GM21390 (cell line): ENCODE measurements at regions not wholly inside any gene's neighbourhood (a gene's known extent, or its start where the extent isn't known, plus 50 kb on each side); places are given as distances from the start of the nearest gene placed in this dataset.

ENCODE experiments used
- ATAC-seq: cut with Tn5 transposase; IDR thresholded peaks from one replicate; pipeline ENCODE4 v1.9.1; 2021; ENCODE audit not compliant: unreplicated experiment

DNA sequence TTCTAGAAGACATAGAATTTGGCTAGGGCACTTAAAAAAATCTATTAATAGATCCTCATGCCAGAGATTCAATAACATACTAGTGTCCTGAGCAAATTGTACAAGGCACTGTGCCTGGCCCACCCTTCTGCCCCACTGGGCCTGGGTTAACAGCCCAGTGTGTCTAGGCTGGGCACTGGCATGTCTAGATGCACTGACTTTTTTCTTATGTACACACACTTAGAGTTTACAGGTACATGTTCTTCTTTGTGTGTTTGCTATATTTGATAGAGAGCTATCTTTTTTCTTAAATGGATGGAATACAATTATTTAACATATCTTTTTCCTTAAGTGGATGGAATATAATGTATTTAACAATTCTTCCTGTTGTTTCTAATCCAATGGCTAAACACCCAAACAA is 241.5 kb downstream of the AUH start:
- ATAC-seq = no peak

DNA sequence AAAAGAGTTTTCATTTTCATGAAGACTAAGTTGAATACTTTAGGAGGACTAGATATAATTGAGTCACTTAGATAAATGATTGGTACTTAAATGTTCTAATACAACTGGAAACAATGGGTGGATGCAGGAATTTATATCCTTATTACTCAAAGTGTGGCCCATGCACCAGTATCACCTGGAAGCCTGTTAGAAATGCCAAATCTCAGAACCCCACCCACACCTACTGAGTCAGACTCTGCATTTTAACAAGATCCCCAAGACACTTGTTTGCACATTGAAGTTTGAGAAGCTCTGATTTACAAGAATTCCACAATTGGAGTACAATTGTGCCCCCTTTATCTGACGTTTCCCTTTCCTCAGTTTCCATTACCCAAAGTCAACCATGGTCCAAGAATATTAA is 239.0 kb downstream of the AUH start:
- no peak for ATAC-seq

DNA sequence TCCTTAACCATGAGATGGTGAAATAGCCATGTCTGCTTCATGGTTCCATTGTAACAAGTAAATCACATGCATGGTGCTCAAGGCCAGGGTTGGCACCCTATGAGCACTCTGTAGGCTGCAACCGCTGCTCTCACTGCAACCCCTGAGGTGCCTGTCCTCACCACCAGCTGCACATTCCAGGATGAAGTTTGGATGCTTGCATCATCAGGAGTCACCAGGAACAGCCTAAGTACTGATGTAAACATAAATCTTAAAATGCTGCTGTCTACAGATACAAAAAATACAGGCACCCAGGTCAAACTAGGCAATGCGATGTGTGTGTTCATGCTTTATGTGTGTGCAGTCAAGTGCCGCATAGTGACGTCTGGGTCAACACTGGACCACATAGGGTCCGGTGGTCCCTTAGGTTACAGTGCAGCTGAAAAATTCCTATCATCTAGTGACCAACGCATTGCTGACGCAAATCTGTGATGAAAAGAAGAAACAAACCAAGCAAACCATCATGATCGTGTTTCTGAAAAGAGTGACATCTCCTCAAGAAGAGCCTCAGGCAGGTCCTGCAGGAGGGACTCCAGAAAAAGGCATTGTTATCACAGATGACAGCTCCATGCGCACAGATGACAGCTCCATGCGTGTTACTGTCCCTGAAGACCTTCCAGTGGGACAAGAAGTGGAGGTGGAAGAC is 234.8 kb downstream of the AUH start:
- ATAC-seq = no peak

DNA sequence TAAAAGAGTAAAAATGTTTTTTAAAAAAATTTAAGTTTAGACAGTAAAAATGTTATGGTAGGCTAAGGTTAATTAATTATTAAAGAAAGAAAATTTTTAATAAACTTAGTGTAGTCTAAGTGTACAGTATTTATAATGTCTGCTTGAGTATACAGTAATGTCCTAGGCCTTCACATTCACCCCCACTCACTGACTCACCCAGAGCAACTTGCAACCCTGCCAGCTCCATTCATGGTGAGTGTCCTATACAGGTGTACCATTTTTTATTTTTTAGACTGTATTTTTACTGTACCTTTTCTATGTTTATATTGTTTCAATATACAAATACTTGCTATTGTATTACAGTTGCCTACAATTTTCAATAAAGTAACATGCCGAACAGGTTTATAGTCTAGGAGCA is 234.1 kb downstream of the AUH start:
- ATAC-seq = no peak

DNA sequence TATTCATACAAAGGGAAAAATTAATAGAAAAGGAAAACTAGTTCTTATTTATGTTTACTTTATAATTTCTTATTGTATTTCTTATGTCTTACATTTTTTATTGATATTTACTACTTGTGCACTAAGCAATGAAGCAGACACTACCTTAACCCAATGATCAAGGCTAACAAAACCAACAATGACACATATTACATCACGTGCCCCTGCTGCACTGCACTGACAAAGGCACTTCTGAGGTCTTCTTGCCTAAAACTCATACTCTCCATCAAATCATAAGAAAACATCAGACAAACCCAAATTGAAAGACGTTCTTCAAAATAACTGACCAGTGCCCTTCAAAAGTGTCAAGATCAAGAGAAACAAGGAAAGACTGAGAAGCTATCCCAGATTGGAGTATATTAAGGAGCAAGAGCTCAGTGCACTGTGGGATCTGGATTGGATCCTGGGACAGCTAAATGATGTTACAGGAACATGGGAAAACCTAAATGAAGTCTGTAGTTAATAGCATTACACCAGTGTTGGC is 230.9 kb downstream of the AUH start:
- no peak for ATAC-seq

DNA sequence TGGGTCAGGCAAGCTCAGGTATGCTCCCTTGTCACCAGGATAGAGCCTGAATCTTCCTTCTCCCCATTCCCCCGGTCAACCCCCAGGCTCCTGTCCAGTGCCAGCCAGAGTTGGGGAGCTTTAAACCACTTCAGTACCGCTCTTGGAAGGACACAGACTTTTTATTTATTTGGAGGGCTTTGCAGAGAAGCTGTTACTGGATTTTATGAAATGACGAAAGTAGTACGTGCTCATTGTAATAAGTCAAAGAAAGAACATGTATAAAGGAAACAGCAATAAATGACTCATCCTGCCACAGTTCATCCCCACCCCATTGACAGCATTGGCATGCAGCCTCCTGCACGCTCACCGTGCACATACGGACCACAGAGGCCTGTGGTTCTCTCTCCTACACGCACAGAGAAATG is 230.3 kb downstream of the AUH start:
- ATAC-seq = no peak

DNA sequence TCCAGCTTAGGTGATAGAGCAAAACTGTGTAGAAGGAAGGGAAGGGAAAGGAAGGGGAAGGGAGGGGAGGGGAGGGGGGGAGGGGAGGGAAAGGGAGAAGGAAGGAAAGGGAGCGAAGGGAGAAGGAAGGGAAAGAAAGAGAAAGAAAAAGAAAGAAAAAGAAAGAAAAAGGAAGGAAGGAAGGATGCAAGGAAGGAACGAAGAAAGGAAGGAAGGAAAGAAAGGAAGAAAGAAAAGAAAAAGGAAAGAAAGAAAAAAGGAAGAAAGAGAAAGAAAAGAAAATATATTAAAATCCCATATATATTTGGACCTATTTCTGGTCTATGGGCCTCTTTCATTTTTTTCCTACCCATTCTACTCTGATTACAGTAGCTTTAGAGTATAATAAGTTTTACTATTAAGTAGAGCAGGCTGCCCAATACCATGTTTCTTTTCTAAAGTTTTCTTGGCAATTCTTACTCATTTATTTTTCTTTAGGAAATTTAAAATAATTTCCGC is 229.1 kb downstream of the AUH start:
- no peak for ATAC-seq

DNA sequence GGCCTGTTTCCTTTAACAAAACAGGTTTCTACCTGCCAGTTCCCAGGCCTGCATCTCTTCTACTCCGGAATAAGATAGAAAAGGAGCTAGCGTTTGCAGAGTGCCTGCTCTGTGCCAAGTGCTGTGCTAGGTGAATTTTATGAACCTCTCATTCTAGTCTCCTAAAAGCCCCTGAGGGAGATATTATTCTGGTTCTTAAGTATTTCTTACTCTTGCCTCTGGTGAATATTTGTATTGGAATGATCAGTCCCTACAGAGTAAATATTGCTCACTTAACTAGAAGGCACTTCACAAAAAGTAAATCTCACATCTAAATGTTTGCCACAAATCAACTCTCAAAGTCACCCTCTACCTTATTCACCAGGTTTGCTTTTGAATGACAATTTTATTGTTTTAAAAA is 227.1 kb downstream of the AUH start:
- ATAC-seq = no peak

DNA sequence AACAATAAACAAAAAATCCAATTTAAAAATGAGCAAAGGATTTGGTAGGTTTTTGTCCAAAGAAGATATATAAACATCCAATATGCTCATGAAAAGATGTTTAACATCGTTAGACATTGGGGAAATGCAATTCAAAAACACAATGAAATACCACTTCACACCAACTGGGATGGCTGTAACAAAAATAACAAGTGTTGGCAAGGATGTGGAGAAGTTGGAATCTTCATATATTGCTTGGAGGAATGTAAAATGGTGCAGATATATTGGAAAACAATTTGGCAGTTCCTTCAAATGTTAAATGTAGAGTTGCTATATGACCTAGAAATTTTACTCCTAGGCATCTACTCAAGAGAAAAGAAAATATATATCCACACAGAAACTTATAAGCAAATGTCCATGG is 224.3 kb downstream of the AUH start:
- ATAC-seq = no peak

DNA sequence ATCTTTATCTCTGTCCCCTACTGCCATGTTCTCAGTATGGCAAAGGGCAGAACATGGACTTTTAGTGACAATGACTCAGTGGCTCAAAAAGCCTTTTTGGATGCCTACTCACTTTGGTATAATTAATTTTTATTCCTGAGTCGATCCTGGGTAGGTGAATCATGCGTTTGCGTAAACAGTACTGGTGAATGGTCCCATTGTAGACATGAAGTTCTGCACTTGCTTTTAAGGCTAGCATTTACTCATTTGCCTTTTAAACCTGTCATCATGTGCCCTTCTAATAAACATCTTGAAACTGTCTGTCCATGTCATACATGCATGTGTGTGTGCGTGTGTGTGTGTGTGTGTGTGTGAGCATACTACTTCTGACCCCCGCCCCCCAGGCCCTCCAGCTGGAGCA is 223.0 kb downstream of the AUH start:
- ATAC-seq = no peak

DNA sequence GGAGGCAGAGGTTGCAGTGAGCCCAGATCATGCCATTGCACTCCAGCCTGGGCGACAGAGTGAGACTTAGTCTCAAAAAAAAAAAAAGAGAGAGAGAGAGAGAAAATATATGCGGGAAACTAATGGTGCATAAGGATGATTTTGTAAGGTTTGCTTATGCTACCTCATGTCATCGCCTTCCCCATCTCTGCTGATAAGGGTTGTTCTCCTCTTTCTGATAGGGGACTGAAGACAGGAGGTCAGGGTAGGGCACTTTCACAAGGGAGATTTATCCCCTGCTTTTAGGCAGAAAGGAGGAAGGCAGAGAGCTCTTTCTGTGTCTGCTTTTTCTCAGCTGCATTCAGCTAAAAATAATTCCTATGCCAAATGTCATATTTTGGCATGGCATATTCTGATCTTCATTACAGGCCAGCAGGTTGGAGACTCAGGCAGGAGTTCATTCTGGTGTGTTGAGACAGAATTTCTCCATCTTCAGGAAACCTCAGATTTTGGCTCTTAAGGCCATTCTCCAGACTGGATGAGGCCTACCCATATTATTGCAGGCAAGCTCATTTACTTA is 220.2 kb downstream of the AUH start:
- no peak for ATAC-seq

DNA sequence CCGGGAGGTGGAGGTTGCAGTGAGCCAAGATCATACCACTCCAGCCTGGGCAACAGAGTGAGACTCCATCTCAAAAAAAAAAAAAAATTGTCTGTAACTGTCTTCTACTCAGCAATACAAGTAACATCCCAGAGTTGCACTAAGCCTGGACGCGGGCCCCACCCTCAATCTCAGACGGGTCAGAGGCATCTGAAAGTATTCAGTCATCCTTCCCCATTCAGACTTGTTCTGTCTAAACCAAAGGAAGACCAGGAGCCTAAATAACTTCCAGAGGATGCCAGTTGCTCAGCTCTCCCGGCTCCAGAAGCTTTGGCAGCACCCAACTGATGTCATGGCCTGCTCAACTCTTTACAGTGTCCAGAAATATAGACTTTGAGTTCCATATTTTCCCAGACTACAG is 218.6 kb downstream of the AUH start:
- ATAC-seq = no peak

DNA sequence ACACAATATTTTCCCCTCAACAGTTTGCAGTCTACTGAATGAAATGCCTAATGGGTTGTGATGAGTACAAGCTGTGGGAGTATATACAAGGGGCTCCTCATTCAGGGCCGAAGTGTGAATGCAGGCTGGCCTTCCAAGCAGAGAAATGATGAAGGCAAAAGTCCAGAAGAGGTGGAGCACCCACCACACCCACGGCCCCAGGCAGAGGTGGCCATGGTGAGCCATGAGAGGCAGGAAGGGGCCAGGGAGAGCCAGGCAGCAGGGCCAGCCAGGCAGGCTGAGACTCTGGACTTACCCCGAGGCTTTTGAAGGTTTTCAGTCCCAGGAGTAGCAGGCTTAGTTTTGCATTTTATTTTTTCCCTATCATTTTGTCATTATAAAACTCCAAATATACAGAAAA is 218.1 kb downstream of the AUH start:
- ATAC-seq = no peak

DNA sequence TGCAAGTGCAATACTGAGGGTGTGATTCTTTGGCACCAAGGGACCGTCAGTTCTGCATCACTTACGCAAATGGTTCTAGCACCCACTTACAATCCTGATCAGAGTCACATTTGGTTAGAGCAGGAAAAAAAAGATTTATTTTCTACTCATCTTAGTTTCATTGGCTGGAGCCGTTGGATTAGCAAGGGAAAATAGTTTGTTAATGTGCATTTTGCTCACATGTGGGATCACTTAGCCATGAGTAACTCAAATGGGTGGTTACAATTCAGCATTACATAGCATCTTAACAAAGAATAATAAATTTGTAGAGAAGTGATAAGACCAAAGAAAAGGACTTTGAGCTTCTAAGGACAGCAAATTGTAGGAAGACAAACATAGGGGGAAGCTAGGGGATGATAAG is 216.9 kb downstream of the AUH start:
- no peak for ATAC-seq

DNA sequence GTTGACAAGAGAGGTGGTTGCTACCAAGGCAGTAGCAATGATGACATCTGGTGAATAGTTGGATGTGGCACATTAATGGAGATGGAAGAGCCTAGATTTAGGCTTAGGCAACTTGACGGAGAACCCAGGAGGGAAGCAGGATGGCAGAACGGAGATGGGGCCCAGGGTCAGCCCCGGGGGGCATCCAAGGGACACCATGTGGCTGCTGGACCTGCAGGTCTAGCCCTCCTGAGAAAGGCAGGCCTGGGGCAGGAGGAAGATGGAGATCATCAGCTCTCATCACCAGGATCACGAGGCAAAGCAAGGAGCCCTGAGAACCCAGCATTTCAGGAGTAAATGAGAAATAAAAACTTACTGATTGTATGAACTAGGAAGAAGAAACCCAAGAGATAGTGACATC is 216.2 kb downstream of the AUH start:
- ATAC-seq = no peak

DNA sequence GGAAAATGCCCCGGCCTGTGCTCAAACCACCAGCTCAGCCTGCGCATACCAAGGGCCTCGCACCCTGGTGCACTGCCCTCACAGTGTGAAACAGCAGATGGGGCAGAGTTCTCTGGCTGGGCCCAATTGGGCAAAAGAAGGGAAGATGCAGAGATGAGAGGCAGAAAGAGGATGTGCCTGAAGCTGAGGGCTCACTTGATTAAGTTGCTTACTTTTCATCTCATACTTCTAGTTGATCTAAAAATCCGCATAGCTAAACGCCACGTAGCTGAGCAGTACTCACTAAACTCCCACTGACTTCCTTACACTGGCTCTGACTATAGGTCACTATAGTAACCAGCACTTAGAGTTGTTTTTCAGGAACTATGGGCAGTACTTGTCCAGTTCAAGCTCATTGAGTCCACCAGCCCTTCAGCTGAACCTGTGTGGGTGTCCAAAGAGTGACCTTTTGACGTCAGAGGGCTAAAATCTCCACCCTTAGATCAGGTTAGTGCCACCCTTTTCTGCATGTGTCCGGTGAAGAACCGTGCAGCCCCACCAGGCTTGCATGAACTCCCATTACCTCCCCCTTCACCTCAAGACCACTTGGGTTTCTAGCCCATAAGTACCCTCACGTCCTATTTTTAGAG is 215.2 kb downstream of the AUH start:
- ATAC-seq = no peak

DNA sequence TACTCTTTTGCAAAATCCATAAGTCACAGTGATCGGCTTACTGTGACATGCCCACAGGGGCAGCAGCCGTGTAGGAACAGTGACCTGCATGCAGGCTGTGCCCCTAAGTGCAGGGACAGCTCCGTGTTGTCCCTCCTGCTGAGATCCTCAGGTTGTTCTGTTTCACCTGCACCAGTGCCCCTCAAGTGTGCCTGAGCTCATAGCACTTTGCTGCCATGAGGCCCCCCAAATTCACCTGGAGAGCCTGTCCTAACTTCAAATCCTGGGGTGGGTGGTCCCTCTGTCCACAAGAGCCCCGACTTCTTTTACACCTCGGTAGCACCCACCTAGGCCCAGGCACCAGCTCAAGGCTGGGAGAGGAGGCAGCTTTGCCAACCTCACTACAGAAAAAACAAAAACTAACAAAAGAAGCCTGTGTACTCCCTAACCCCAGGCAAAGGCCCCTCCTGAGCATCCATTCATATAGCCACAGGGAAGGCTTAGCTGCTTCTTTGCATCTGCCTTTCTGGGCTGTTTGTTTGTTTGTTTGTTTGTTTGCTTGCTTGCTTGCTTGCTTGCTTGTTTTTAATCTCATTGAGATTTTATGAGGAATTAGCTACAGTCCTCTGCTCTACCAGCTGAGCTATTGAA is 214.5 kb downstream of the AUH start:
- ATAC-seq = no peak

DNA sequence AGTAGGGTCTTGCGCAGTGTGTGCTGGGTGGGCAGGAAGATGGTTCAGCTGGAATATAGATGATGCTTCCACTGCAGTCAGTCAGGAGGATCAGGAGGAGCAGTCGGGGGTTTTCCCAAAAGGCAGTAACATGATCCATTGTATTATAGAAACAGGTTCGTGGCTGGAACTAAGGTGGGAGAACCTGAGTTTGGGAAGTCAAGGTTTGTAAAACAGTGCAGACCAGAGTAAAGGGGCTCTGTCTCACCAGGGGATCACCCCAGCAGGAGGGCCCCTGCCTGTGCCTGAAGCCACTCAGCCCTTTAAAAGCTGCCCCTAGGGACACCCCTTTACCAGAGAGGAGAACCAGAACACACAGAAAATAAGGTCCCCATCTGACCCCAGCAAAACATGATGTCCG is 213.4 kb downstream of the AUH start:
- ATAC-seq = no peak

DNA sequence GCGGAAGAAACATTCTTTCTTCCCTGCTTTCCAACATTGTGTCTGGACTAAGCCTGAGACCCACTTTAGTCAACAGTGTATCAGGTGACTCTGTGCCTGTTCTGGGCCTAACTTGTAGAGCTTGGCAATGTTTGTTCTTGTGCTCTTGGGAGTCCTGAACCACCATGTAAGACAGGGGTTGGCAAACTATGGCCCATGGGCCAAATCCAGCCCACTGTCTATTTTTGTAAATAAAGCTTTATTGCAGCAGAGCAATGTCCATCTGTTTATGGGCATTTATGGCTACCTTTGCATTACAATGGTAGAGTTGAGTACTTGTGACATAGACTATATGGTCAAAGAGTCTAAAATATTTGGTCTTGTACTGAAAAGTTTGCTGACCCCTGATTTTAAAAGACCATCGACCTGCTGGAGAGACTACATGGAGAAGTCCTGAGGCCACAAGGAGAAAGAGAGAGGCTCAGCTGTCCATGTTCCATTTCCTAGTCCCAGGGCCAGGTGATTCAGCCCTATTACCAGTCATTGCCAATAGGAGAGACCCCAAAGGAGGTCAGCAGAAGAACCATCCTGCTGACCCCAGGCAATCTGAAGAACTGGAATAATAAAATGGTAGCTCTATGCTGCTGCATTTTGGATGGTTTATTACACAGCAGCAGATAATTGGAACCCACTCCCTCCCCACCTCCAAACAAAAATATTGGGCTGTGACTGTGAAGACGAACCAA is 211.3 kb downstream of the AUH start:
- no peak for ATAC-seq

DNA sequence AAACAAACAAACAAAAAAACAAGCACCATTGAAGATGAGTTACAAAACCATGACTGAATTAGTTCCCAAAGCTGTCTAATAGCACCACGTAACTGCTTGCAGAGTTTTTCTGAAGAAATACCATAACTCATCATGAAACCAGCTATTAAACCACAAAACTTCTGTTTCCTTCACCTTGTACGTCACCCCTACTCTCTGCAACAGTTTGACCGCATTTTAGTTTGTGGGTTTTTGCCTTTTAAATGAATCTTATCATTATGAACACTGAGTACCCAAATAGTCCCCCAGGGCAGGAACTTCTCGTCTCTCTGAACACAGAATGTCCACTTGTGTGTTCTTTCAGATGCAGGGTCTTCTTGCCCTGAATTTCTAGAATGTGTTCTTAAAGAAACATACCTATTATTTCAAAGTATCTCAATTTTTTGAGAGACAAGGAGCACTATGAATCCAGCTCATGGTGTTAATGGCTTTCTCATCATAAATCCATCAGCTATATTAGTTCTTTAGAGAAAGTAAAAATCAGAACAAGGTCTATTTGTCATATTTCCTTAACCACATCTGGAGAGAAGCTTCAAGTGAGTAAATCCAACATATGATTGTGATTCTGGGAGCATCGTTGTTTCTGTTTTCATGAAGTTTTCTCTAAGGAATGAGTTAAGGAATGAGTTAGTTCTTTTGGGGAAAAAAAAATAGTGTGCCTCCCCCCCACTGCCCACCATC is 210.6 kb downstream of the AUH start:
- ATAC-seq = peak; percentile 59

DNA sequence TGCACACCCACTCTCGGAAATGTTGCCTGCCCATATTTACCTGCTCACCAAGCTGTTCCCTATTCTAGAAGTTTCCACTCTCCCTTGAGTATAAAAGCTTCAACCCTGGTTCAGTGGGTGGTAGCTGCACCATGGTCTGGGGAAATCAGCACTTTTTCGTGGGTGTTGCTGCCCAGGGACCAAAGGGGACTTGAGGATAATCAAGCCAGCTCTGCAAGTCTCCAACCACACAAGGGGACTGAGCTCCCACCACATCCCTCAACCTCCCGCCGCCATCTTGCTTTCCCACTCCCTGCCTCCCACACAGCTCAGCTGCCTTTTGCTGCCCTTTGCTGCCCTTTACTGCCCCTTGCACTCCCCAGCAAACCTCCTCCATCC is 210.0 kb downstream of the AUH start:
- no peak for ATAC-seq
